ENCODE measurements at regions not wholly inside any gene's neighbourhood (a gene's known extent, or its start where the extent isn't known, plus 50 kb on each side); places are given as distances from the start of the nearest gene placed in this dataset.
"Not testable (repeated sequence)": the region's sequence is repeated elsewhere in the genome, so short reads cannot be mapped to it uniquely, and the experiment has no call there.

DNA sequence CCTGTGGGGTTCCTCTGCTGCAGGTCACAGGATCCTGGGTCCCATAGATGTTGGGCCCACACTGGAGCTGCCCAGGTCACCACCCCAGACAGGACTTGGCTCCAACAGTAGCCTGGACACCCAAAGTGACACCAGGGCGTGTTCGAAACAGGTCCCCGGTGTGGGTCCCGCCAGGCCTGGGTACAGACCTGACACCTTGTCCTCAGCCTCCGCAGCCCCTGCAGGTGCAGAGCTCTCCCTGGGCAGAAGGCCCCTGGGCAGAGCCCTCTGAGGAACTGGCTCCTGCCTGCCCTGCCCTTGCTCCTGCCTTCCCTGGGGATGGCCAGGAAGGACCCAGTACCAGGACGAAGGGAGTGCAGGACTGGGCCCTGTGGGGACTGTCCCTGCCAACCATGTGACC is 50.3 kb upstream of the GOLGA6L6 start:
- TF ChIP-seq, protein P1, sequence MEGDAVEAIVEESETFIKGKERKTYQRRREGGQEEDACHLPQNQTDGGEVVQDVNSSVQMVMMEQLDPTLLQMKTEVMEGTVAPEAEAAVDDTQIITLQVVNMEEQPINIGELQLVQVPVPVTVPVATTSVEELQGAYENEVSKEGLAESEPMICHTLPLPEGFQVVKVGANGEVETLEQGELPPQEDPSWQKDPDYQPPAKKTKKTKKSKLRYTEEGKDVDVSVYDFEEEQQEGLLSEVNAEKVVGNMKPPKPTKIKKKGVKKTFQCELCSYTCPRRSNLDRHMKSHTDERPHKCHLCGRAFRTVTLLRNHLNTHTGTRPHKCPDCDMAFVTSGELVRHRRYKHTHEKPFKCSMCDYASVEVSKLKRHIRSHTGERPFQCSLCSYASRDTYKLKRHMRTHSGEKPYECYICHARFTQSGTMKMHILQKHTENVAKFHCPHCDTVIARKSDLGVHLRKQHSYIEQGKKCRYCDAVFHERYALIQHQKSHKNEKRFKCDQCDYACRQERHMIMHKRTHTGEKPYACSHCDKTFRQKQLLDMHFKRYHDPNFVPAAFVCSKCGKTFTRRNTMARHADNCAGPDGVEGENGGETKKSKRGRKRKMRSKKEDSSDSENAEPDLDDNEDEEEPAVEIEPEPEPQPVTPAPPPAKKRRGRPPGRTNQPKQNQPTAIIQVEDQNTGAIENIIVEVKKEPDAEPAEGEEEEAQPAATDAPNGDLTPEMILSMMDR (conservative IDR thresholded peaks at IDR 0.05) = not testable (repeated sequence)
- TF ChIP-seq EZH2 (IDR thresholded peaks at IDR 0.05; ENCODE audit: low read depth) = not testable (repeated sequence)

All from PC-9 (cell line).